Endothelial cell of umbilical vein (primary cell): ENCODE measurements at regions not wholly inside any gene's neighbourhood (a gene's known extent, or its start where the extent isn't known, plus 50 kb on each side); places are given as distances from the start of the nearest gene placed in this dataset.

ENCODE experiments used
- BruUV-seq: library from RNA; stranded (reverse); fragments of 400-500 nt; replicated peaks from 2 replicates; lab custom pipeline; 2021; lab: Mats Ljungman, UMichigan
- CTCF ChIA-PET: fragments of 300-600, 350-600 bp; sonication (Branson Sonifier 250); formaldehyde crosslinking; loops from one replicate; lab custom pipeline; 2021; ENCODE audit warnings: antibody characterized with exemption, inconsistent platforms; lab: Charles Lee
- POLR2A ChIA-PET: fragments of 300-600, 350-600 bp; sonication (Branson Sonifier 250); formaldehyde crosslinking; loops from one replicate; lab custom pipeline; 2021; ENCODE audit warnings: antibody characterized with exemption, inconsistent platforms; lab: Charles Lee
- DNase-seq: peaks from one replicate; pipeline ENCODE4 v3.0.0-alpha.2; 2011; ENCODE audit warnings: low read depth, low spot score
- FAIRE-seq: peaks from 2 replicates; lab custom pipeline; 2011; peaks lifted over from hg19 to GRCh38; lab: Jason Lieb, UNC
- H2AFZ ChIP-seq: 2 replicates; pipeline ENCODE4 v1.6.0; 2012; ENCODE audit warnings: low read depth, low read length, control low read depth, inconsistent platforms
- H3K27ac ChIP-seq: 2 replicates; pipeline ENCODE4 v1.5.1; 2011; ENCODE audit warnings: low read depth, mild to moderate bottlenecking, control low read depth, low read length, moderate library complexity; ENCODE audit not compliant: insufficient read depth
- H3K27me3 ChIP-seq, 2 experiments: 2 replicates each; pipeline versions ENCODE4 v1.6.0 to v1.6.1; 2011; ENCODE audit warnings: low read length in 2 of 2, mixed read lengths in 1 of 2; ENCODE audit not compliant: control insufficient read depth in 2 of 2, insufficient read depth in 2 of 2
- H3K36me3 ChIP-seq, 2 experiments: 2 replicates in 1 of 2; 3 replicates in 1 of 2; pipeline ENCODE4 v1.5.1; 2011; ENCODE audit warnings: low read length in 2 of 2, mild to moderate bottlenecking in 1 of 2, moderate library complexity in 1 of 2; ENCODE audit not compliant: control insufficient read depth in 2 of 2, insufficient read depth in 2 of 2; ENCODE audit errors: extremely low read depth in 1 of 2
- H3K4me1 ChIP-seq: 3 replicates; pipeline ENCODE4 v1.5.1; 2011; ENCODE audit warnings: mild to moderate bottlenecking, low read length; ENCODE audit not compliant: control insufficient read depth, insufficient read depth; ENCODE audit errors: extremely low read depth
- H3K4me2 ChIP-seq: 2 replicates; pipeline ENCODE4 v1.6.1; 2011; ENCODE audit warnings: low read length, control low read depth, mixed read lengths; ENCODE audit not compliant: insufficient read depth
- H3K4me3 ChIP-seq, 3 experiments: fragments of 200-600 bp in 1 of 3; sonication (generic), shearing (Covaris generic) in 1 of 3; replicated peaks in 1 of 3; 2 replicates each; pipeline ENCODE4 v1.5.1; 2011 to 2016; ENCODE audit warnings: control low read depth in 3 of 3, low read length in 3 of 3, mild to moderate bottlenecking in 2 of 3, inconsistent platforms in 1 of 3, low read depth in 1 of 3, moderate library complexity in 1 of 3; ENCODE audit not compliant: insufficient read depth in 1 of 3
- H3K79me2 ChIP-seq: 2 replicates; pipeline ENCODE4 v1.6.0; 2012; ENCODE audit warnings: low read length, inconsistent platforms; ENCODE audit not compliant: control insufficient read depth, insufficient read depth
- H3K9ac ChIP-seq: replicated peaks from 2 replicates; pipeline ENCODE3; 2011; ENCODE audit warnings: low read length, control low read depth; ENCODE audit not compliant: insufficient read depth; ENCODE audit errors: extremely low read depth
- H3K9me1 ChIP-seq: replicated peaks from 3 replicates; pipeline ENCODE4 v1.6.0; 2011; ENCODE audit warnings: mild to moderate bottlenecking, low read length; ENCODE audit not compliant: control insufficient read depth, insufficient read depth; ENCODE audit errors: extremely low read depth
- H3K9me3 ChIP-seq: replicated peaks from 2 replicates; pipeline ENCODE4 v1.5.1; 2012; ENCODE audit warnings: low read length, inconsistent platforms; ENCODE audit not compliant: control insufficient read depth, insufficient read depth
- H4K20me1 ChIP-seq: replicated peaks from 2 replicates; pipeline ENCODE3; 2011; ENCODE audit warnings: mild to moderate bottlenecking, low read length; ENCODE audit not compliant: control insufficient read depth, insufficient read depth; ENCODE audit errors: extremely low read depth
- EZH2 ChIP-seq: IDR thresholded peaks from 2 replicates; pipeline ENCODE4 v1.6.1; 2012; ENCODE audit warnings: borderline replicate concordance, low read depth, mild to moderate bottlenecking, moderate library complexity, low read length, inconsistent platforms; ENCODE audit not compliant: severe bottlenecking
- FOS ChIP-seq: IDR thresholded peaks from 2 replicates; pipeline ENCODE4 v1.6.1; 2011; ENCODE audit warnings: mild to moderate bottlenecking, low read length, moderate library complexity, borderline replicate concordance; ENCODE audit not compliant: insufficient read depth
- GATA2 ChIP-seq: IDR thresholded peaks from 2 replicates; pipeline ENCODE4 v1.7.0; 2011; ENCODE audit warnings: low read depth, mild to moderate bottlenecking, moderate library complexity, mixed read lengths, low read length; ENCODE audit not compliant: insufficient read length, insufficient read depth
- JUN ChIP-seq: IDR thresholded peaks from 2 replicates; pipeline ENCODE4 v1.6.1; 2011; ENCODE audit warnings: borderline replicate concordance, low read depth; ENCODE audit not compliant: insufficient read length, insufficient read depth
- MYC ChIP-seq: IDR thresholded peaks from one replicate; pipeline ENCODE4 v1.6.1; 2011; ENCODE audit warnings: mild to moderate bottlenecking, low read depth, low read length
- POLR2A ChIP-seq: IDR thresholded peaks from 2 replicates; pipeline ENCODE4 v1.6.1; 2012; ENCODE audit warnings: low read depth, mild to moderate bottlenecking, control low read depth, low read length
- POLR2AphosphoS5 ChIP-seq: IDR thresholded peaks from 2 replicates; pipeline ENCODE4 v1.6.1; 2012; ENCODE audit warnings: low read depth, mild to moderate bottlenecking, control low read depth, low read length, moderate library complexity; ENCODE audit not compliant: insufficient read depth
- dilution Hi-C: fragments of 300-500 bp; cut with MboI; formaldehyde crosslinking; loops from one replicate; pipeline ENCODE4 v1.15.0; 2019; ENCODE audit warnings: low sequenced_read_pairs; ENCODE audit not compliant: extremely low pct_ligation_motif_present
- intact Hi-C: fragments of 100-400 bp; cut with micrococcal nuclease; formaldehyde crosslinking; loops from one replicate; pipeline ENCODE4 v1.10.0; 2022
- TF ChIP-seq, protein P1 (sequence below), 2 donors: IDR thresholded peaks; 1 replicate in 1 of 2; 2 replicates in 1 of 2; pipeline ENCODE4 v1.5.1; 2011; ENCODE audit warnings: low read length in 2 of 2, mild to moderate bottlenecking in 2 of 2, moderate library complexity in 2 of 2, control low read depth in 1 of 2, inconsistent platforms in 1 of 2, low read depth in 1 of 2; ENCODE audit not compliant: insufficient read depth in 1 of 2; ENCODE audit errors: extremely low read depth in 1 of 2
- TF ChIP-seq, protein P2 (sequence below): IDR thresholded peaks from 2 replicates; pipeline ENCODE4 v1.6.1; 2011; ENCODE audit not compliant: insufficient read depth, insufficient read length

DNA sequence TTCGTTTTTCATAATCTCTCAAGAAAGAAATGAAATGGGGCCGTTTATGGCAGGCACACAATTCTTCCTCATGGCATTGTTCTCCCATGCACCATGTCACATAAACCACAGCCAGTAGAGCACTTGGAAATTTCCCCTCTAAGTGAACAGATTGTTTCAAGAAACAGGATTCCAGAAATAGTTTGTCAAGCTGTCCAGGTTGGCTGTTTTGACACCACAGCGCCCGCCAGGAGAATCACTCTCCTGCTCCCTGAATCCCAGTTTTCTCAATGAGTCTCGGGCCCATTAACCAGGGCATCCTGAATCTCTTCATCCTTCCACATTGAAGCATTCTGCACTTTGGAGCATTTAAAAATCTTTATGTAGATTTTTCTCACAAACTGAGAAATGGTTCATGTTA is 172.2 kb upstream of the NEBL start:
- Histone ChIP-seq H2AFZ (no peak overlapping the region), H3K4me2 (no peak overlapping the region), H3K27ac (no peak overlapping the region), H4K20me1 (no peaks in the 10 kb centered on the region), H3K4me3 (no peak overlapping the region), H3K27me3 (peaks cover 3 to 6% of the 10 kb centered on the region in 2 experiments), H3K36me3 (no peaks in the 10 kb centered on the region), H3K9me3 (no peaks in the 10 kb centered on the region), H3K9me1 (no peaks in the 10 kb centered on the region), H3K4me1 (no peaks in the 10 kb centered on the region), H3K9ac (no peak overlapping the region), H3K79me2 (no peaks in the 10 kb centered on the region)
- dilution Hi-C loops, result no loop called here
- POLR2A ChIA-PET, result no interaction called here
- CTCF ChIA-PET, result interaction anchor here (2.5 kb wide), 1 partner anchor 10 kb away, joined by 10 read pairs; no protein-coding TSS in a partner anchor
- BruUV-seq, result no TSS peak
- intact Hi-C loops, result no loop called here
- FAIRE-seq, result no peak
- TF ChIP-seq EZH2, result no peak
- TF ChIP-seq GATA2, result no peak
- TF ChIP-seq MYC, result no peak
- TF ChIP-seq JUN, result no peak
- TF ChIP-seq, protein P1, sequence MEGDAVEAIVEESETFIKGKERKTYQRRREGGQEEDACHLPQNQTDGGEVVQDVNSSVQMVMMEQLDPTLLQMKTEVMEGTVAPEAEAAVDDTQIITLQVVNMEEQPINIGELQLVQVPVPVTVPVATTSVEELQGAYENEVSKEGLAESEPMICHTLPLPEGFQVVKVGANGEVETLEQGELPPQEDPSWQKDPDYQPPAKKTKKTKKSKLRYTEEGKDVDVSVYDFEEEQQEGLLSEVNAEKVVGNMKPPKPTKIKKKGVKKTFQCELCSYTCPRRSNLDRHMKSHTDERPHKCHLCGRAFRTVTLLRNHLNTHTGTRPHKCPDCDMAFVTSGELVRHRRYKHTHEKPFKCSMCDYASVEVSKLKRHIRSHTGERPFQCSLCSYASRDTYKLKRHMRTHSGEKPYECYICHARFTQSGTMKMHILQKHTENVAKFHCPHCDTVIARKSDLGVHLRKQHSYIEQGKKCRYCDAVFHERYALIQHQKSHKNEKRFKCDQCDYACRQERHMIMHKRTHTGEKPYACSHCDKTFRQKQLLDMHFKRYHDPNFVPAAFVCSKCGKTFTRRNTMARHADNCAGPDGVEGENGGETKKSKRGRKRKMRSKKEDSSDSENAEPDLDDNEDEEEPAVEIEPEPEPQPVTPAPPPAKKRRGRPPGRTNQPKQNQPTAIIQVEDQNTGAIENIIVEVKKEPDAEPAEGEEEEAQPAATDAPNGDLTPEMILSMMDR (IDR thresholded peaks at IDR 0.05; ENCODE audit: extremely low read depth in 1 of 2, insufficient read depth in 1 of 2, low read depth in 1 of 2, low read length in 2 of 2), result no peak
- TF ChIP-seq, protein P2, sequence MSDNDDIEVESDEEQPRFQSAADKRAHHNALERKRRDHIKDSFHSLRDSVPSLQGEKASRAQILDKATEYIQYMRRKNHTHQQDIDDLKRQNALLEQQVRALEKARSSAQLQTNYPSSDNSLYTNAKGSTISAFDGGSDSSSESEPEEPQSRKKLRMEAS, result no peak
- no peak for TF ChIP-seq POLR2A
- no peak for TF ChIP-seq FOS
- no peak for TF ChIP-seq POLR2AphosphoS5
- no peak for DNase-seq
